ENCODE measurements at regions not wholly inside any gene's neighbourhood (a gene's known extent, or its start where the extent isn't known, plus 50 kb on each side); places are given as distances from the start of the nearest gene placed in this dataset.
"Not testable (repeated sequence)": the region's sequence is repeated elsewhere in the genome, so short reads cannot be mapped to it uniquely, and the experiment has no call there.

DNA sequence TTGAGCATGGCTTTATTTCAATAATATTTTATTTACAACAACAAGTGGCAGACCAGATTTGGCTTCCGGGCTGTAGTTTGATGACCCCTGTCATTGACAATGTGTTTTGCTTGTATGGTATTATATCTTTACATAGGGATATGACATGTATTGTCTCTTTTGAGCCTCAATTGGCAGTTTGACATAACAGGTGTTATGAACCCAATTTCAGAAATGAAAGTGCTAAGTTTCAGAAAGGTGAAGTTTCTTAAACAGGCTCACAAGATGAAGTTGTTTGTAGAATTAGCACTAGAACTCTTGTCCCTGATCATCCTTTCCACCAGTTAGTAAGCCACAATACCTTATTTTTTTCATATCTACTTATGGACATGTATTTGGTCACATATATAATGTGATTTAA is 303.0 kb upstream of the GRIA1 start:
- DNase-seq (ENCODE audit: low spot score in 2 of 2), result no peak
- FAIRE-seq, result no peak

GRCh38 chr5:153206361-153206760 is 284.1 kb upstream of the GRIA1 start:
- FAIRE-seq (no peak), DNase-seq (ENCODE audit: low spot score in 2 of 2) (no peak)

DNA sequence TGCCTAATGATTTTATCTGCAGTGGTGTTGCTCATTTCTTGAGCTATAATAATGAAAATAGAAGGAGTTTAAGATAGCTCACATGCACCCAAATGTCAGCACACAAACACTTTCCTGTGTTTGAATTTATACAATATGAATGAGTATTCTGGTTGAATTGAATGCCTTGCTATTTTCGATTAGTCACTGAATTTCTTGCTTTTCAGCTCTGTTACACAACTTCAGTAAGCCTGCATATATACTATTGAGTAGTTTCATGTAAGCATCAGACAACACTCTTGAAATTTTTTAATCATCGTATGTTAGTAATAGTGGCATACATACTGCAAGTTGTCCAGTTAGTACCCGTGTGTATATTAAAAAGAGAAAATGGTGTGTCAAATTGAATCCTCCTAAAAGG is 281.5 kb upstream of the GRIA1 start:
- FAIRE-seq (no peak), DNase-seq (ENCODE audit: low spot score in 2 of 2) (no peak)

DNA sequence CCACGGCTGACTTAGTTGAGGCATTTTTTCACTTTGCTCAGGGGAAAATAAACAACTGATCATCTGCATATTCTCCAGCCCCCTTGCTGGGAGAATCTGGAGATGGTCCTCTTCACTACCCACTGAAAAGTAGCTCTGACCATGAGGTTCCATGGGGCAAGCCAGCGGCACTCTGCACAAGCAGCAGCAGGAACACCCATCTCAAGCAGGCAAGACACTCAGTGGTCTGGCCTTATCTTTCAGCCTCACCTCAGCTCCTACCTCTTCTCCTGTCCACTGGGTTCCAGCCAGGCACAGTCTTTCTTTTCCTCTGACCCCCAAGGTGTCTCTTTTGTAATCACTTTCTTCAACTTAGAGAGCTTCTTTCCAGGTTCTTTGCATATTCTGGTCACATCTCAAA is 280.8 kb upstream of the GRIA1 start:
- DNase-seq (ENCODE audit: low spot score in 2 of 2) (no peak), FAIRE-seq (no peak)

DNA sequence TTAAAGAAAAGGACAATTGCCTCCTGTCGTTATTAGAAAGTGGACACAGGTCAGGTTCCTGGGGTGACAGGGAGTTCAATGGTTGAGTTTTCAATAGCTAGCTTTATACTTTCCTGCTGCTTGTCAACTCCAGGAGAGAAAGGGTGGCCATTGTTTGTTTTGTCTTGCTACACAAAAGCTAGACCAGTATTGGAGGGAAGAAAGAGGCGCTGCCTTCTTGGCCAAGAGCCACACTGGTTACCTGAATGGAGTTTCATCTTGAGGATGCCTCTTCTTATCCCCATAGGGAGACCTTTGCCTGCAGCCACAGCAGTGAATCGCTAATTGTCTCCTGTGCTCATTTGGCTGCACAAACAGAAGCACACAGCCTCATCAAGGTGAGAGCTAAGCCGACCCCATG is 279.4 kb upstream of the GRIA1 start:
- no peak for FAIRE-seq
- no peak for DNase-seq (ENCODE audit: low spot score in 2 of 2)

GRCh38 chr5:153212471-153212870 is 278.0 kb upstream of the GRIA1 start:
- no peak for FAIRE-seq
- DNase-seq (ENCODE audit: low spot score in 2 of 2), result no peak

DNA sequence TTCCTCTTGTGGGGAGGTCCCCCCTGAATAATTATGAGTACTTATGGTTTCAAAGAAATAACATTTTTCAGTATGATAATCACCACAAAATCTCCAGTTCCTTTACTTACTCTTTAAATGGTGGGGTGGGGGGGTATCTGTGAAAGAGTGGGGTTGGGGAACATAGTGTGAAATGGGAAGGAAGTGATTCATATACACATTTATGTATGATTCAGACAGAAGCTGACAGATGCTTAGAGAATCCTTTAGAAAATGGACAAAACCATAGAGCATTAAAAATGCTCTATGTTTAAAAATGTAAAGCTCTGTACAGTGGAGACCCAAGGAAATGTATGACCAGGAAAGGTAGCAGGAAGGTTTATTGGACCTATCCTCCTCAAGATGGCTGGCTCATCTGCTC is 267.5 kb upstream of the GRIA1 start:
- FAIRE-seq (no peak), DNase-seq (ENCODE audit: low spot score in 2 of 2) (no peak)

DNA sequence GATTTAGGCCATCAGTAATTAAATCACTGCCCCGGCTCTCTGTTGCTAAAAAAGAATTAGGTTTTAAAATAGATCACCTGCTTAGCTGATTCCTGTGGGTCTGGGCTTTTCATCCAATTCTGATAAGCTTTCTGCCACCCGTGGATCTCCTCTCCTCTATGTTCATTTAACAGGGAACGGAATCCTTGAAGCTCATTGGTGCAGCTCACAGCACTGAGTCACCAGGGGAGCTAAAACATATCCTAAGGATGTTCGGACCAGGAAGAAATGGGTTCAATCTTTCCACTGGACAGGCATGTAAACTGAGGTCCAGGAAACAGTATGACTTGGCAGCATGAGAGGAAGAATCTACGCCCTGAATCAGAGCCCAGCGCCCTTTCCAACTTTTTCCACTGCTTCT is 267.1 kb upstream of the GRIA1 start:
- DNase-seq (ENCODE audit: low spot score in 2 of 2), result no peak

GRCh38 chr5:153224651-153225050 is 265.8 kb upstream of the GRIA1 start:
- FAIRE-seq, result no peak
- no peak for DNase-seq (ENCODE audit: low spot score in 2 of 2)

More for the DNA sequence above, 267.1 kb upstream of the GRIA1 start:
- FAIRE-seq, result no peak

DNA sequence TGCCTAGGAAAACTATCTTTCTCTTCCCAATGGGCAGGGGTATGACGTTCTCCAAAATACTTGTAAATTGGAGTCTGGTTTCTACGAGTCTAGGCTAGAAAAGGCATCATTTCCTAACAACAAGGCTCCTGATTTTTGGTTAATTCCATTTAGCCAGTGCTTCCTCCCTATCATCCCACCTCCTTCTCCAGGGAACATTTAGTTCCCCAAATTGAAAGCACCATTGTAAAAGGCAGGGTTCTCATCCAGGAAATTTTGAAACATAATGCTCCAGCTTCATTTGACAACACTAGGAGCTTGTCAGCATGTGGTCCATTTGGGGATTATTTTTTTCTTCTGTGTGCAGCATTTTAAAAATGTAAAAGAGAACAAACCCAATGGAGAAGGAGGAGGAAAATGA is 256.5 kb upstream of the GRIA1 start:
- FAIRE-seq, result no peak
- DNase-seq (ENCODE audit: low spot score in 2 of 2), result no peak

DNA sequence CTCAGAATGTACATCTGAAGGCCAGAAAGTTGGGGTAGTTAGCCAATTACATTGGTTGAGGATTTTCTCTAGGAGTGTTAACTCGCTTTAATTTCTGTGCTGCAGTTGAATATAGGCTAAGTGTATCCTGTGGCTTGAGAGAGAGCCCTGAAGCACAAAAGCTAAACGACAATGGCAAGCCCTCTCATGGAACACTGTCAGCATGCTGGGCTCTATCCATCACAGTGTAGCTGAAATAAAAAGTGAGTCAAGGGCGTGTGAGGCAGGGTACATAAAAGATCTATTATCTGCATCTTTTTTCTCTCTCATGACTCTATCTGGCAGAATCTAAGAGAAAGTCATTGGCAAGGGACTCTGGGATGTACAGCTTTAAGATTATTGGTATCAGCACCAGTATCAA is 254.2 kb upstream of the GRIA1 start:
- no peak for FAIRE-seq

DNA sequence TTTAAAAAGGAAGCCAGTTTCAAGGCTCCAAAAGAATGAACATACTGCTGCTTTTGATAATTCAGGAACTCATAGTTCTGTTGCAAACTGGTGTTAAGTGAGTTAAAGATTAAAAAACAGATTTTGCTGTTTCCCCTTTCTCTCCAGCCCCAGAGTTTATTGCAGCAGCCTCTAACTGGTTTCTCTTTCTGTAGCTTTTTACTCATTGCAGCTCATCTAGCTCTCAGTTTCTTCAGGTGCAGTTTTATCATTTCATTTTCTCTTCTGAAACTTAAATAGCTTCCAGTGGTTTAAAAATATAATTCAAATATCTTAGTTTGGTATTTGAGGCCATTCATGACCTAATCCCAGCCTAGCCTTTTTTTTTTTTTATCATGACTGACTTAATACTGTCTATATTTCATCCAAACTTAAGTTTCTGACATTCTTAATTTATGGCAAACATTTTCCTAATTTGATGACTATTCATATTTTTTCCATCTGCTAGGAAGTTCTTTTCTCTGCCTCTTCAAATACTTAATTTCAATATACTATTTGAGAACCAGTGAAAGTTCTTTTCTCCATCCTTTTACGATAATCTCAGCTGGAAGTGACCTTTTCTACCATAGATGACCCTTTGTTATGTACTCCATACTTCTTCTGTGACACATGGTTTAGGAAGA is 252.7 kb upstream of the GRIA1 start:
- DNase-seq (ENCODE audit: low spot score in 2 of 2) (no peak), FAIRE-seq (no peak)

More for the DNA sequence above, 254.2 kb upstream of the GRIA1 start:
- DNase-seq (ENCODE audit: low spot score in 2 of 2), result no peak

- DNase-seq (ENCODE audit: low spot score in 2 of 2) (no peak), FAIRE-seq (no peak)
Observed at GRCh38 chr5:153257381-153257780, 233.1 kb upstream of the GRIA1 start.

- DNase-seq (ENCODE audit: low spot score in 2 of 2) (no peak), FAIRE-seq (no peak)
Observed at GRCh38 chr5:153258469-153258868, 232.0 kb upstream of the GRIA1 start.

- no peak for FAIRE-seq
- DNase-seq (ENCODE audit: low spot score in 2 of 2), result no peak
Observed at GRCh38 chr5:153267506-153267905, 223.0 kb upstream of the GRIA1 start.

- DNase-seq (ENCODE audit: low spot score in 2 of 2), result no peak
- FAIRE-seq, result no peak
Observed at GRCh38 chr5:153275695-153276094, 214.8 kb upstream of the GRIA1 start.

DNA sequence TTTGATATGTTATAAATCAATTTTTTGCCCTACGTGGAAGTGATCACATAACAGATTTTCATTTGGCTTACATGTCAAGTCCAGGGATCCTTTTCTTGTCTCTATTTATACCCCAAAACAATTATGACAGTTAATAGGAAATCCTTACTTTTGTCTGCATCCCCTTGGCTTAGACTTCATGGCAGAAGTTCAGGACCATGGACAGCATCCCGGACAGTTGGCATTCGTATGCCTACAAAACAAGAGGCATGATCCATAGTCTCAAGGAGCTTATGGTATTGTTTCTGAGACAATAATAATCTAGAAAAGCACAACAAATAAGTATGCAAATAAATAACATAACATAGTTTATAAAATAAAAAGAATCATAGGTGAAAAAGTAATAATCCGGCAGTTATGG is 214.3 kb upstream of the GRIA1 start:
- DNase-seq (ENCODE audit: low spot score in 2 of 2), result no peak
- FAIRE-seq, result no peak

DNA sequence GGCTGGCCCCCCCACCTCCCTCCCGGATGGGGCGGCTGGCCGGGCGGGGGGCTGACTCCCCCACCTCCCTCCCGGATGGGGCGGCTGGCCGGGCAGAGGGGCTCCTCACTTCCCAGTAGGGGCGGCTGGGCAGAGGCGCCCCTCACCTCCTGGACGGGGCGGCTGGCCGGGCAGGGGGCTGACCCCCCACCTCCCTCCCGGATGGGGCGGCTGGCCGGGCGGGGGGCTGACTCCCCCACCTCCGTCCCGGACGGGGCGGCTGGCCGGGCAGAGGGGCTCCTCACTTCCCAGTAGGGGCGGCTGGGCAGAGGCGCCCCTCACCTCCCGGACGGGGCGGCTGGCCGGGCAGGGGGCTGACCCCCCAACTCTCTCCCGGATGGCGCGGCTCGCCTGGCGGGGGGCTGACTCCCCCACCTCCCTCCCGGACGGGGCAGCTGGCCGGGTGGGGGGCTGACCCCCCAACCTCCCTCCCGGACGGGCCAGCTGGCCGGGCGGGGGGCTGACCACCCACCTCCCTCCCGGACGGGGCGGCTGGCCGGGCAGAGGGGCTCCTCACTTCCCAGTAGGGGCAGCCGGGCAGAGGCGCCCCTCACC is 194.1 kb upstream of the GRIA1 start:
- DNase-seq (ENCODE audit: low spot score in 2 of 2), result not testable (repeated sequence)

GRCh38 chr5:153299891-153300290 is 190.6 kb upstream of the GRIA1 start:
- FAIRE-seq, result no peak
- no peak for DNase-seq (ENCODE audit: low spot score in 2 of 2)

More for the DNA sequence above, 194.1 kb upstream of the GRIA1 start:
- FAIRE-seq, result not testable (repeated sequence)

DNA sequence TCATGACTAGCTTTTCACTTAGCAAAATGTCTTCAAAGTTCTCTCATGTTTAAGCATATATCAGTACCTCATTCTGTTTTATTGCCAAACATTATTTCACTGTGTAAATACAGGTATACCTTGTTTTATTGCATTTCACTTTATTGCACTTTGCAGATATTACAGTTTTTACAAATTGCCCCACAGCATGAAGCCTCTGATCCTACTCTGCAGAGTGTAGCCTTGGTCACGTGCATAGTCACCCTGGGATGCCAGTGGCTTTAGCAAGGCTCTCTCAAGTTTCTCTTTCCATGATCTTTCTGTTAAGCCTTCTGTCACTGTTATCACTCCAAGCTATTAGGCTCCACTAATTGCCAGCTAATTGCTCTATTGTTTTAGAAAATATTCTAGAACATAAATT is 182.2 kb upstream of the GRIA1 start:
- FAIRE-seq (no peak), DNase-seq (ENCODE audit: low spot score in 2 of 2) (no peak)

- FAIRE-seq (no peak), DNase-seq (ENCODE audit: low spot score in 2 of 2) (no peak)
Observed at GRCh38 chr5:153318556-153318955, 171.9 kb upstream of the GRIA1 start.

GRCh38 chr5:153321478-153321877 is 169.0 kb upstream of the GRIA1 start:
- DNase-seq (ENCODE audit: low spot score in 2 of 2), result no peak
- no peak for FAIRE-seq

DNA sequence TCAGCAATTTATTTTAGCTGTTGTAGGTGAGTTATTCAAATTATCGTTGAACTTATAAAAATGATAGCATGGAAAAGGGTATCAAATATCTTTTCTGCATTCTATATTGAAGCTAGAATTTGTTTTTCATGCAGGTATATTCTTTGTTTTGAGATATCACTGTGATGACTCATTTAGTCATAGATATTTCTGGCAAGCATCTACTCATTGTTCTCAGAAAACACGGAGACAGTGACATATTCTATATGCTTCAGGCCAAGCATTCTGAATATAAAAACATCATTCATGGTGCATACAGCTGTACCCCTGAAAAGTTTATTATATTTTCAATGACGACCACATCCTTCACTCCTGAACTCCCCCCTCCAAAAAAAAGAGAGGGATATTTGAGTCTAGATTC is 150.3 kb upstream of the GRIA1 start:
- FAIRE-seq (no peak), DNase-seq (ENCODE audit: low spot score in 2 of 2) (no peak)
